ENCODE measurements at regions not wholly inside any gene's neighbourhood (a gene's known extent, or its start where the extent isn't known, plus 50 kb on each side); places are given as distances from the start of the nearest gene placed in this dataset.

DNA sequence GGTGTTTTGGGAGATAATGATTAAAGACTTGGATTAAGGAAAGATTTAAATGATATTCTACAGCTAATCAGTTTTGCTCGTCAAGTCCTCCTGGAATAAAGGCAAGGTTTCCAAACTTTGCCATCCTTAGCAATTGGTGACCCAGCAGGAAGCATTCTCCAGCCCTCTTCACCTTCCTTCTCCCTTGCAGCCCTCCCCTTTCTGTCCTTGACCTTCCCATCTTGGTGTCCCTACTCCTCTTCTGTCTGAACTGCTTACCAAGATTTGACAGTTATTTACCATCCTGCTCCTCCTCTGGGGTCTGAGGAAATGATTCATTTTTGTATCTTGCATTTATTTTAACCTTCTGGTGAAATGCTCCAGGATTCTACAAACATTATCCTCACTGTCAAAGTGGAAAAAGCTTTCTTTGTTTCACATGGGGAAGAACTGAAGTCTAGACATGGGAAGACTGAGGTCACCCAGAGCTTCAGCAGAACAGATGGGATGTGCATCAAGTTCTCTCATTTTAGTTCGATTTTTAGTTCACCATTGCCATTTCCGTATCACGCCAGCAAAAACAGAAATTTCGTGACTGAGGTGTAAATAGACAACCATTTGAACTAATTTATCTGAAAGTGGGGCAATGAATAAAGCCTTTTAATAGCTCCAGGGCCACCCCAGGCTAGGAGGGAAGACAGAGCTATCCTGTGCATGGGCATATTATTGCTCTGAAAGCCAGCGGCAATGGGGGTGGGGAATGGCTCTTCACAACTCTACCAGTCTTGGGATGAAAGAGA is 504.4 kb upstream of the PLXNA2 start:
- in situ Hi-C loops (cut with HindIII; ENCODE audit: low sequenced_read_pairs): loop anchor here (10.0 kb wide), 1 partner anchor 206 kb away; no protein-coding TSS in a partner anchor
- no peak for TF ChIP-seq CTCF (IDR thresholded peaks at IDR 0.05; ENCODE audit: low read depth, low read length, missing control alignments)
- no peak overlapping the region for H3K4me3 ChIP-seq (ENCODE audit: low read depth, low read length)
- DNase-seq (ENCODE audit: low read depth): no peak

GRCh38 chr1:208756339-208756981 is 512.3 kb upstream of the PLXNA2 start:
- H3K4me3 ChIP-seq (ENCODE audit: low read depth, low read length): no peak overlapping the region
- in situ Hi-C loops (cut with HindIII; ENCODE audit: low sequenced_read_pairs): no loop called here
- no peak for DNase-seq (ENCODE audit: low read depth)
- TF ChIP-seq CTCF (IDR thresholded peaks at IDR 0.05; ENCODE audit: low read depth, low read length, missing control alignments): no peak

- no peak for DNase-seq (ENCODE audit: low read depth)
- no peak for TF ChIP-seq CTCF (IDR thresholded peaks at IDR 0.05; ENCODE audit: low read depth, low read length, missing control alignments)
- H3K4me3 ChIP-seq (ENCODE audit: low read depth, low read length): no peak overlapping the region
- in situ Hi-C loops (cut with HindIII; ENCODE audit: low sequenced_read_pairs): no loop called here
These were observed 513.7 kb upstream of the PLXNA2 start for GRCh38 chr1:208757846-208758245.

DNA sequence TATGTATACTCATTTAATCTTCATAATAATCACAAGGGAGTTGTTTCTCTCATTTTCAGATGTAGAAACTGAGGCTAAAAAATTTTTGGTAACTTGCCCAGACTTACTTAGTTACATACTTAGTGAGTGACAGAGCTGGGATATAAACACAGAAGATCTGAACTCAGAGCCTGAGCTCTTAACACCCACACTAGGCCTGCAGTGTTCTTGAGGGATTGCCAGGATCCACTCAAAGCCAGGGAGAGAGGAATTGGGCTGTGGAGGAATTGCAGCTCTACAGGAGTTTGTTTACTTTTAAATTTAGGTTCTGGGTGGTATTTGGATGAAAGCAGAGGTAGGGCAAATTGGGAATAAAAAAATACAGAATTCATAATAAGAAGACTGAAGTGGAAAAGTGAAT is 515.1 kb upstream of the PLXNA2 start:
- no peak overlapping the region for H3K4me3 ChIP-seq (ENCODE audit: low read depth, low read length)
- DNase-seq (ENCODE audit: low read depth): no peak
- in situ Hi-C loops (cut with HindIII; ENCODE audit: low sequenced_read_pairs): no loop called here
- TF ChIP-seq CTCF (IDR thresholded peaks at IDR 0.05; ENCODE audit: low read depth, low read length, missing control alignments): no peak

- in situ Hi-C loops (cut with HindIII; ENCODE audit: low sequenced_read_pairs): no loop called here
- no peak for DNase-seq (ENCODE audit: low read depth)
- no peak for TF ChIP-seq CTCF (IDR thresholded peaks at IDR 0.05; ENCODE audit: low read depth, low read length, missing control alignments)
- no peak overlapping the region for H3K4me3 ChIP-seq (ENCODE audit: low read depth, low read length)
These were observed 519.8 kb upstream of the PLXNA2 start for GRCh38 chr1:208763971-208764370.

DNA sequence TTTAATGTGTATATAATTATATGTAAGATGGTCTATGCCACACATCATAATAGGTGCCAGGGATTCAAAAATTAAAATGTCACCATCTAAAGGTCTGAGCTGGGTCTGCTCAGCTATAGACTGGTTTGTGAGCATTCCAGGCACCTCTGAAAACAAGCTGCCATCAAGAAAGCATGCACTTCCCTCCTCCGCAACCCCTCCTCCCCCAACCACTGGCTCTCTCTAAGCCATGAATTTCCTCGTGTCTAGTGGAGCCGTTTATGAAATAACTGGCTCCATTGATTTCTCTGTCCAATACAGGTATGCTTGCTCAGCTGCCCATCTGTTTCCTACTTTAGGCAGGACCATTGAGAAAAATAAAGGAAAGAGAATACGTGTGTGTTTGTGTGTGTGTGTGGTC is 522.6 kb upstream of the PLXNA2 start:
- in situ Hi-C loops (cut with HindIII; ENCODE audit: low sequenced_read_pairs): no loop called here
- TF ChIP-seq CTCF (IDR thresholded peaks at IDR 0.05; ENCODE audit: low read depth, low read length, missing control alignments): no peak
- DNase-seq (ENCODE audit: low read depth): no peak
- H3K4me3 ChIP-seq (ENCODE audit: low read depth, low read length): no peak overlapping the region

Data from astrocyte of the cerebellum (primary cell).